ENCODE measurements at regions not wholly inside any gene's neighbourhood (a gene's known extent, or its start where the extent isn't known, plus 50 kb on each side); places are given as distances from the start of the nearest gene placed in this dataset.

- no peak overlapping the region for H3K4me3 ChIP-seq (ENCODE audit: extremely low read depth in 1 of 4, insufficient read depth in 2 of 4, low read depth in 3 of 4, low read length in 4 of 4)
- TF ChIP-seq KDM1A (IDR thresholded peaks at IDR 0.05; ENCODE audit: borderline replicate concordance, low read length) (no peak), RBBP5 (IDR thresholded peaks at IDR 0.05; ENCODE audit: borderline replicate concordance, low read depth, low read length) (no peak), NRF1 (IDR thresholded peaks at IDR 0.05; ENCODE audit: low read depth, low read length) (no peak), GTF2F1 (IDR thresholded peaks at IDR 0.05; ENCODE audit: borderline replicate concordance, low read depth, low read length) (no peak), SP1 (IDR thresholded peaks at IDR 0.05; ENCODE audit: low read depth, low read length) (no peak), USF2 (IDR thresholded peaks at IDR 0.05; ENCODE audit: low read length) (no peak), SIN3A (conservative IDR thresholded peaks at IDR 0.05 in 1 of 2, IDR thresholded peaks at IDR 0.05 in 1 of 2; ENCODE audit: low read depth in 1 of 2, low read length in 2 of 2) (no peak), JUND (IDR thresholded peaks at IDR 0.05; ENCODE audit: low read length) (no peak), TAF1 (IDR thresholded peaks at IDR 0.05; ENCODE audit: low read depth, low read length) (no peak), TBP (IDR thresholded peaks at IDR 0.05; ENCODE audit: low read depth, low read length) (no peak), FOSL1 (IDR thresholded peaks at IDR 0.05; ENCODE audit: insufficient read depth, low read depth, low read length) (no peak), ASH2L (IDR thresholded peaks at IDR 0.05; ENCODE audit: low read length) (no peak), RXRA (IDR thresholded peaks at IDR 0.05; ENCODE audit: insufficient read depth, low read depth, low read length) (no peak), CHD2 (IDR thresholded peaks at IDR 0.05; ENCODE audit: low read length) (no peak), CREB1 (IDR thresholded peaks at IDR 0.05) (no peak)
Measured at GRCh38 chr14:51595881-51596455, 55.7 kb upstream of the FRMD6 start.

More at GRCh38 chr14:51595881-51596455, 55.7 kb upstream of the FRMD6 start:
- Histone ChIP-seq H3K4ac (replicated peaks; ENCODE audit: insufficient read length, low read depth, low read length) (no peak overlapping the region), H3K79me2 (ENCODE audit: control insufficient read depth in 1 of 2, insufficient read depth in 2 of 2, low read length in 2 of 2) (no peaks in the 10 kb centered on the region), H3K18ac (ENCODE audit: extremely low read depth, low read length) (no peak overlapping the region), H2AK5ac (ENCODE audit: low read depth, low read length) (no peak overlapping the region), H3K4me2 (ENCODE audit: insufficient read depth in 1 of 2, low read depth in 2 of 2, low read length in 2 of 2) (no peak overlapping the region), H2AFZ (ENCODE audit: low read length) (no peak overlapping the region), H2BK120ac (replicated peaks; ENCODE audit: low read depth, low read length) (no peak overlapping the region), H3K27me3 (replicated peaks in 1 of 4; ENCODE audit: control insufficient read depth in 3 of 4, extremely low read depth in 1 of 4, insufficient read depth in 3 of 4, low read length in 3 of 4) (no peaks in the 10 kb centered on the region), H3K79me1 (ENCODE audit: low read depth, low read length) (no peaks in the 10 kb centered on the region), H3K27ac (ENCODE audit: low read depth, low read length) (no peak overlapping the region), H4K20me1 (replicated peaks in 1 of 2; ENCODE audit: control insufficient read depth in 1 of 2, insufficient read depth in 2 of 2, low read length in 2 of 2) (no peaks in the 10 kb centered on the region), H3K36me3 (ENCODE audit: control insufficient read depth in 2 of 4, insufficient read depth in 4 of 4, low read length in 3 of 4) (no peaks in the 10 kb centered on the region), H3K14ac (ENCODE audit: insufficient read length) (no peak overlapping the region), H2BK20ac (ENCODE audit: low read length) (no peak overlapping the region), H3K23ac (ENCODE audit: insufficient read length) (no peak overlapping the region), H3K9me3 (ENCODE audit: insufficient read depth in 2 of 2, low read depth in 1 of 2, low read length in 1 of 2) (no peaks in the 10 kb centered on the region), H4K8ac (ENCODE audit: extremely low read depth, insufficient read depth, low read length) (no peak overlapping the region), H2BK12ac (ENCODE audit: low read depth, low read length) (no peak overlapping the region), H2BK5ac (ENCODE audit: low read depth, low read length) (no peak overlapping the region), H2BK15ac (ENCODE audit: low read length) (no peak overlapping the region), H3K9ac (replicated peaks in 1 of 4; ENCODE audit: extremely low read depth in 1 of 4, low read depth in 3 of 4, low read length in 3 of 4) (no peak overlapping the region), H4K91ac (replicated peaks; ENCODE audit: insufficient read length, low read length) (no peak overlapping the region), H4K5ac (ENCODE audit: insufficient read length, low read depth, low read length) (no peak overlapping the region), H3K4me1 (replicated peaks in 1 of 4; ENCODE audit: control insufficient read depth in 3 of 4, insufficient read depth in 4 of 4, low read length in 3 of 4) (peaks cover 0 to 3% (median 0%) of the 10 kb centered on the region in 4 experiments; a peak in 1 of 7 replicates), H3K23me2 (ENCODE audit: low read depth, low read length) (no peaks in the 10 kb centered on the region; the same call in 1 of the 2 replicates), H3K56ac (replicated peaks; ENCODE audit: insufficient read length, low read depth, low read length) (no peak overlapping the region)
- 82% methylated on average over 3 of the region's 3 CpGs; no CpG with 5 or more reads in 1 of the 2 experiments for WGBS, 2 experiments (ENCODE audit: extremely low coverage in 1 of 2, insufficient coverage in 1 of 2, insufficient read length in 1 of 2, insufficient replicate concordance in 2 of 2, low coverage in 1 of 2, low lambda C conversion rate in 2 of 2, missing lambda C conversion rate in 1 of 2)
- ChIA-PET POLR2A (ENCODE audit: partially characterized antibody) (no interaction called here), CTCF (ENCODE audit: partially characterized antibody) (no interaction called here)
- DNase-seq (ENCODE audit: low read depth in 1 of 2, low spot score in 2 of 2): no peak
- no peak for FAIRE-seq

All from H1 (cell line).